ENCODE measurements at regions not wholly inside any gene's neighbourhood (a gene's known extent, or its start where the extent isn't known, plus 50 kb on each side); places are given as distances from the start of the nearest gene placed in this dataset.
"Not testable (repeated sequence)": the region's sequence is repeated elsewhere in the genome, so short reads cannot be mapped to it uniquely, and the experiment has no call there.

DNA sequence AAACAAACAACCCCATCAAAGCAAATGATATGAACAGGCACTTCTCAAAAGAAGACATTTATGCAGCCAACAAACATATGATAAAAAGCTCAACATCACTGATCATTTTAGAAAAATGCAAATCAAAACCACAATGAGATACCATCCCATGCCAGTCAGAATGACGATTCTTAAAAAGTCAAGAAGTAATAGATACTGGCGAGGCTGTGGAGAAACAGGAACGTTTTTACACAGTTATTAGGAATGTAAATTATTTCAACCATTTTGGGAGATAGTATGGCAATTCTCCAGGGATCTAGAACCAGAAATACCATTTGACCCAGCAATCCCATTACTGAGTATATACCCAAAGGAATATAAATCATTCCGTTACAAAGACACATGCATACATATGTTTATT is 370.4 kb downstream of the HHIPL2 start:
- not testable (repeated sequence) for DNase-seq (ENCODE audit: low spot score)

DNA sequence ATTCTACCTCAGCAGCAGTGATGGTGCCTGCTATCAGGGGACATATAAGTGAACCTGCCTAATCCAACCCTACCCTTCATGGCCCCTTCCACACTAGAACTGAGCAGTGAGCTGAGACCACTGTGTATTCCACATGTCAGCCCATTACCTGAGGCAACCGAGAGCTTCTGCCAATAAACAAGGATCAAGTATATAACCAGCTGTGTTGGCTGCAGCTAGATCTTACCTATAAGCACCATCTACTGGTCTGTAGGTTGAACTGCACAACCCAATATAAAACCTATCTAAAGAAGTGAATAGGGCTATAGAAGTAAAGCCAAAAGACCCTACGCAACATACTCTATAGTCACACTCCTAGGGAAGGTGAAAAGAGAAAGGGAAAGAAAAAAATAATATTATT is 376.9 kb downstream of the HHIPL2 start:
- DNase-seq (ENCODE audit: low spot score) = peak; percentile 62

DNA sequence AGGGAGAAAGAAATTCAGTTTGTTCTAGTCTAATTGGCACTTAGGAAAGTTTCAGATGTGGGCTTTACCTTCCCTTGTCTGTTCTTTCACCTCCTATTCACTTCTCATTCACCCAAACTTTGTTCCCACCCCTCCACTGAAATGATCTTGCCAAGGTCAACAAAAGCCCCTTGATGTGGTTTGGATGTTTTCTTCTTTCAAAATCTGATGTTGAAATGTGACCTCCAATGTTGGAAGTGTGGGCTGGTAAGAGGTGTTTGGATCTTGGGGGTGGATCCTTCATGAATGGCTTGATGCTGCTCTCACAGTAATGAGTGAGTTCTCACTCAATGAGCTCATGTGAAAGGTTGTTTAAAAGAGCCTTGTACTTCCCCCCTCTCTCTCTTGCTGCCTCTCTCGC is 379.3 kb downstream of the HHIPL2 start:
- DNase-seq (ENCODE audit: low spot score) = no peak

DNA sequence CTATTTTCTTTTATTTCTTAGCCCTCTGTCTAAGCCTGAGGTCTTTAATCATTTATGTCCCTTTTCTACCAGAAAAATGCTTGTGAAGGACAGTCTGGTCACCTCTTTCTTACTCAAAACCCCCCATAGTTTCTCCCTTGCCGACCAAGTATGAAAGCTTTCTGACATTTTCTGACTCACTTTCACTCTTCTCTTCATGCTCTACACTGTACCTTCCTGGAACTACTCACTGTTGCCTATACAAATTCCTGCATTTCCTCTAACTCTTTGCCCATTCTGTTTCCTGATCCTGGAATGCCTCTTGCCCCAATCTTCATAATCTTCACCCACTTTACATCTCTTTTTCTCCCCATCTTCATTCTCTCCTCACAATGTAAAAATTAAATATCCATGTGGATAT is 380.0 kb downstream of the HHIPL2 start:
- DNase-seq (ENCODE audit: low spot score) = no peak

DNA sequence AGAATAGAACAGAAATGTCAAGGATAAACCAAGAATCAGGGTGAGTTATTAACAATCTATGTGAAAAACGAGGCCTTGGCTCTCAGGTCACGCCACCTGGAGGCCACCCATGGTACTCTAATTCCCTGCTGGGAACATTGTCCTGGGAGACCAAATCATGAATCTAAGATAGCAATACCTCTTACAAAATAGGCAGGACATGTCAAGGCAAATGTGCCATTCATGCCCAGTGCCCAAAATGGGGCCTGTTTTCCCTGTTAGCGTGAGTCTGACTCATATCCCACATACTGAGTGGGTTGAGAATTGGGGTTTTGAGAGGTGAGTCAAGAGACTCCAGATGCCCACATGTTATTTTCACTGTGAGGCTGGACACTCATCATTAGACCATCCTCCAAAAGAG is 380.8 kb downstream of the HHIPL2 start:
- DNase-seq (ENCODE audit: low spot score) = peak; percentile 44

DNA sequence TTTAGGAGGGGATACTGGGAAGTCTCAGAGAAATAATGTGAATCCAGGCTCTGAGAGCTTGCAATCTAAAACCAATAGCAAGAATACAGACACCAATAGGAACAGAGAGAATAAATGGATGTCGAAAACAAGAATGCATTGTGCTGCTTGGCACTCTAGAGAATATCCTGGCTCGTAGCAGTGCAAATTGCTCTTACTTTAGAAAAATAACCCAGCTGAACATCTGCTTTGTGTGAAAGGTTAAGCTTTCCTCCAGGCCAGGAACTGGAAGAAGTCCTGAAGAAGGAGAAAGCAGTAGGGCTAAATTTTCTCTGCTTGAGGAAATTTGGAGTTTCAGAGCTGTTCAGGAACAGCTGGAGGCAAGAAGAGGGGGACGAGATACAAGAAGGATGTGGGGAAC is 382.3 kb downstream of the HHIPL2 start:
- no peak for DNase-seq (ENCODE audit: low spot score)

DNA sequence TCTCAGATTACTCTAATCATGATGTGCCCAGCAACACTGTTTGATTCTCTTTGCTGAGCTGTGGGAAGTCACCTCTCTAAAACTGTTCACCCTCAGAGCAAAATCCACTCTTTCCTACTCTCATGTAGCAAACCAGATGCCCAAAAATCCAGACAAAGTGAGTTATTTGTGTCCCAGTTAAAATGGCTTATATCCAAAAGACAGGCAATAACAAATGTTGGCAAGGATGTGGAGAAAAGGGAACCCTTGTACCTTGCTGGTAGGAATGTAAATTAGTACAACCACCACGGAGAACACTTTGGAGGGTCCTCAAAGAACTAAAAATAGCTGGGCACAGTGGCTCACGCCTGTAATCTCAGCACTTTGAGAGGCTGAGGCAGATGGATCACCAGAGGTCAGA is 384.0 kb downstream of the HHIPL2 start:
- DNase-seq (ENCODE audit: low spot score) = no peak

DNA sequence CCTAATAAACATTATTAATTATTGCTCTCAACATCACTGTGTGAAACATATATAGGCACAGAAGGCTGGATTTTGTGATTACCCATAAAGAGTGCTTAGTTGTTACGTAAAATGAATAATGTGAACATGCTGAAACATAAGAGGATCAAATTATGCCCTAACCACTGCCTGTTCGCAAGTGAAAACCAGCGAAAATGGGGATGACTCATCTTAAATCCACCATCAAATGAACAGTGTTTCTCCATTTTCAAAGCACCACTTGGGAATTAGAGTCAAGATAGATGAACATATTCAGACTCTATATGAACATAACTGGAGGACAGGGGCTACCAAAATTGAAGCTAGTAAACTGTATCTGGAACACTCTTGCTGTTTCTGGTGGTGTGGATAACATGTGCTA is 386.2 kb downstream of the HHIPL2 start:
- DNase-seq (ENCODE audit: low spot score) = no peak

DNA sequence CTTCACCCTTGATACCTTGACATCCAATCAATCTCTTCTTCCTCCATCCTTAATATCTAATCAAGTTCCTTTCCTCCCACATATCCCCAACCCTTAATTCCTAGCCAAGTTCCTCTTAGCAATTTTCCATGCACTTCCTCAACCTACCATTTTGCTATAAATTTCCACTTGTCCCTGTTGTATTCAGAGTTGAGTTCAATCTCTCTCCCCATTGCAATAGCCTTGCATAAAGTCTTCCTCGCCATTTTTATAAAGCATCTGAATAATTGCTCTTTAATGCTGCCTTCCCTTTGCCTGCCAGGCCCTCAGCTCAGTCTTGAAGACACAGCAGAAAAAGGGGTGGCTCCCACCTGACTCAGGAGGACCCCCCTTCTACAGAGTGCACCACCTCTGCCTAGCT is 390.3 kb downstream of the HHIPL2 start:
- DNase-seq (ENCODE audit: low spot score) = no peak

DNA sequence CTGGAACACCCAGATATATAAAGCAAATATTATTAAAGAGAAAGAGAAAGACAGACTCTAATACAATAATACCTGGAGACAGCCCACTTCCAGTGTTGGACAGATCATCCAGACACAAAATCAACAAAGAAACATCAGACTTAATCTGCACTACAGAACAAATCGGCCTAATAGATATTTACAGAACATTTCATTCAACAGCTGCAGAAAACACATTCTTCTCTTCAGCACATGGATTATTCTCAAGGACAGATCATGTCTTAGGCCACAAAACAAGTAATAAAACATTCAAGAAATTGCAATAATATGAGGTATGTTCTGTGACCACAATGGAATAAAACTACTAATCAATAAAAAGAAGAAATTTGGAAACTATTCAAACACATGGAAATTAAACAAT is 398.3 kb upstream of the DUSP10 start:
- DNase-seq (ENCODE audit: low spot score) = no peak

DNA sequence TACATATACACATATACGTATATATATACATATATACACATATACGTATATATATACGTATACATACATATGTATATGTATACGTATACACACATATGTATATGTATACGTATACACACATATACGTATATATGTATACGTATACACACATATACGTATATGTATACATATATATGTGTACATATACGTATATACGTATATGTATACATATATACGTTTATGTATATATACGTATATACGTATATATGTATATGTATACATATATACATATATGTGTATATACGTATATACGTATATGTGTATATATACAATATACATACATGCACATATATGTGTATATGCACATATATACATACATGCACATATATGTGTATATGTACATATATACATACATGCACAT is 396.2 kb upstream of the DUSP10 start:
- DNase-seq (ENCODE audit: low spot score) = no peak

DNA sequence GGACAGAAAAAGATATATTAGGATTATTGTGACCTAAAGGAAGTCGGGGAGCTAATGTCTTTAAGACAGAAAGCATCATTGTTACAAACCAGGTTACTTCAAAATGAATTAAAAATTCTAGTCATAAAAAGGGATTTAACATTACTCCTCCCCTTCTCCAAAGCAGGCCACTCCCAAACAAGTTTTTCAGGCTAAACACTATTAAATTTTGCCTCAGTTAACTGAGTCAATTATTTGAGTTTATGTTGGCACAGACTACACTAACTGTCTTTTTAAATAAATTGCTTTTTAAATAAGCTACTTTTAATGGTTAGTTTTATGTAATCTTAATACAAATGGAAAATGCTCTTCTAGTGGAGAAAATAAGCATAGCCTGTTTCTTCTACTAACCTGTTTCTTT is 395.0 kb upstream of the DUSP10 start:
- DNase-seq (ENCODE audit: low spot score) = no peak

DNA sequence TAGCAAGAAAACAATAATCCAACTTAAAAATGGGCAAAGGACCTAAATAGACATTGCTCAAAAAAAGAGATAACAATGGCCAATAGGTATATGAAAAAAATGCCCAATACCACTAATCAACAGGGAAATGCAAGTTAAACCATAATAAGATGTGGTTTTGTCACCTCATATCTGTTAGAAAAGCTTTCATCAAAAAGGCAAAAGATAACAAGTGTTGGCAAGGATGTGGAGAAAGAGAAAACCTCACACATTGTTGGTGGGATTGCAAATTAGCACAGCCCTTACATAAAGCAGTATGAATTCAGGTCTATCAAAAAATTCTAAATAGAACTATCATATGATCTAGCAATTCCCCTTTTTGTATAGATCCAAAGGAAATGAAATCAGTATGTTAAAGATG is 387.2 kb upstream of the DUSP10 start:
- DNase-seq (ENCODE audit: low spot score) = no peak

DNA sequence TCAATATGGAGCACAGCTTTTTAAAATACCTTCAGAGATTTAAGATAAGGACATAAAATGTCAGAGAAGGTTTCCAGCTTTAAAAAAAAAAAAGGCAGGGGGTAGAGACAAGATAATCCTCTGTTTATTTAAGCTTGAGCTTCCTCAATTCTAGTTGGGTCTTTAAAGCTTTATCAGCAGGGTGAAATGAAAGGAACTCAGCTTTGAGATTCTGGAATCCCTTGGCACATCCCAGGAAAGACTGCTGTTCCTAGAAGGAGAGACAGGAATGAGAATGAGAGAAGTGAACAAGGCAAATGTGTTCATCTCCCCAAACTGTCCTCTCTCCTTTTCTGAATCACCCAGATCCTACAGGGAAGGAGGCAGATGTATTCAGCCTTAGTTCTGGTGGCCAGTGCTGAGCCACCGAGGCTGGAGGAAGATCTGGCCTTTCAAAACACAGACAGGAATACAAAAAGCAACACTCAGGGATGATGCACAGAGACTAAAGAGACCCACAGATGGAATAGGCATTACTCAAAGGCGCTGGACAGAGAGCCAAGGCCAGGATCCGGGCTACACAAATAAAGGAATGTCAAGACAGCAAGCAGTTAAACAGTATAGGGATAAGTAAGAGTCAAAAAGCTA is 385.8 kb upstream of the DUSP10 start:
- no peak for DNase-seq (ENCODE audit: low spot score)

DNA sequence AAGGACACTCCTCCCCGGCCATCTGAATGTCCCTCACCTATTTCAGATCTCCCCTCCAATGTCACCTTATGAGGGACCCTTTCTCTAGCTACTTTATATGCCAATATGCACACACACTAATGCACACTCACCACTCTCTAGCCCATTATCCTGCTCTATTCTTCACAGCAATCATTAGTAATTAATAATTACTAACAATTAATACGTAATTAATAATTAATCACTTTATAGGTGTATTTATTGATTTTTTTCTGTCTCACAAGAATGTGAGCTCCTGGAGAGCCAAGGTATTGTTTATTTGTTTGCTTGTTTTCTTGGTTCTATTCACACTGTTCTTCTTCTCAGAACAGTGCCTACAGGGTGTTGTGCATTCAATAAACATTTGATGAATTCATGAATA is 385.2 kb upstream of the DUSP10 start:
- no peak for DNase-seq (ENCODE audit: low spot score)

DNA sequence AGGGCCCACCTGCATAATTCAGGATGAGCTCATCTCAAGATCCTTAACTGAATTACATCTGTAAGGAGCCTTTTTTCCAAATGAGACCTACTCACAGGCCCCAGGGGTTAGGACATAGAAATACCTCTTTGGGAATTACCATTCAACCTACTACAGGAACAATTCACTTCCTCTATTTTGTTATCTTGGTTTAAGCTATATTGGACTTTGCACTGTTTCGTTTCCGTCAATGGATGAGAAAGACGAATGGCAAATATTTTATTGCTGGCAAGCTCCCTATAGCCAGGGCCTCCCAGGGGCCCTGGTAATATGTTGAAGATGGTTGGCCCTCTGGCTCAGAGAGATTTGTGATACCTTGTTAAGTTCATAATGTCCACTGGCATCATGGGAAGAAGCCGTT is 384.2 kb upstream of the DUSP10 start:
- DNase-seq (ENCODE audit: low spot score) = no peak

DNA sequence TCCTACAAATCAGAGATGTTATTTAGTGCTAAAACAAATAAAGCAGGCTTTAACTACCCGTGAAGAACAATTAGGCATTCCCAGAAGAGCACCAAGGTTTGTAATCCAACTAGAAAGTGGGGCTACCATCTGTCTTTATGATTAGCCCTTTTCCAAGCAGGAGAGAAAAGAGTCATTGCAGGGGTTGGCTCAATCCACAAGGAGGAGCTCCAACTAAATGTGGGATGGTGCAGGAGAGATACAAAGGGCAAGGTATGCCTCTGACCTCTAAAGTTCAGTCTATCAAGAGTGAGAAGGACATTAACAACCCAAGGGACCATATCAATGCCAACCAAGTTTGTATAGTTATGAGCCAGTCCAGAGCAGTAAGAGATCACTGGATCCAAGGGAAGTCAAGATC is 382.7 kb upstream of the DUSP10 start:
- no peak for DNase-seq (ENCODE audit: low spot score)

DNA sequence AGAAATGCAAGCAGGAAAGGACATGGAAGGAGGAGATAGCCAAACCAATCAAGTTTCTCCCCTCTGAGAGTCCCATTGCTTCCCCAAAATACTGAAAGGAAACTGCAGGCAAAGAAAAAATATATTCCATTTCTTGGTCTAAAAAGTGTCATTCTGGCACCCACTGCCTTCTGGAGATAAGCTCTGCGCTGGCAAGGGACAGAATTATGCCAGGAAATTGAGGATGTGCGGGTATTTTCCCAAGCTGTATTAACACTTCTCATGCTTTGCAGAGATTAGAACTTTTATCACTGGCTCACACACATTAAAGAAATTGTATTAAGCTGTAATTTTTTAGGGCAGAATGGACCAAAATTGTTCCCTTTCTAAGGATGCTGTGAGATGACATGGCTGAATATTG is 381.2 kb upstream of the DUSP10 start:
- DNase-seq (ENCODE audit: low spot score) = no peak

DNA sequence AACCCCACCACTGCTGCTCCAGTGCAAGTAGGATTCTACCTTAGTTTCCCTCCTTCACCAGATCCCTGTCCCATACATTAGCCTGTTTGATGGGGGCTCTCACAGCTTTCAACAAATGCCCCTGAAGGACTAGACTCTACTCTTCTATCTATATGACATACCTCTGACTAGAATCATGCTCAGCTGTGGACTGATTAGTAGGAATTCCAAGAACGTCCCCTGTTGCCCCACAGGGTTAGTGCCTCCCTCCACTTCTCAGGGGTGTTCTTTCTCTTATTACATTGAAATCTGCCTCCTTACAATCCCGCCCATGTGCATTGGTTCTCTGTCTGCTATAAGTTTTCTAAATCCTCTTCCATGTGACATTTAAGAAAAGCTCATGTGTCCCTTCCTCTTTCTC is 375.9 kb upstream of the DUSP10 start:
- no peak for DNase-seq (ENCODE audit: low spot score)

DNA sequence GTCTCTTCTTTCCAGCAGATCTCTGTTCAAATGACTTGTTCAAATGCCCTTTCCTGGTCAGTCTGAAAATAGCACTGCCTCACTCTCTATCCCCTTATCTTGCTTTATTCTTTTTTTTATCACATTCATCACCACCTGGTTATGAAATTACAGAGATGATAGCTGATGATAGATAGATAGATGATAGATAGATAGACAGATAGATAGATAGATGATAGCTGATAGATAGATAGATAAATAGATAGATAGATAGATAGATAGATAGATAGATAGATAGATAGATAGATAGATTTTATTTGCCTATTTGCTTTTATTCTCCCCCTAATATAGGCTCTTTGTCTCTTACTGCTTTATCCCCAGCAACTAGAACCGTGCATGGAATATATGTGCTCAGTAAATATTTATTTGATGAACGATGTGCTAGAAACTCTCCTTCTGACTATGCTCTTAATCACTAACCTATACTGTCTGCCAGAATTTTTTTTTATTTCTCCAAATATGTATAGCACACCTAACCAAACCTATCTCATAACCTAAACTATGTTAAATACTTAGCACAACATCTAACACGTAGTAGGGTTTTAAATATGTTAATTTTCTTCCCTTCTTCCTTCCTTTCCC is 372.8 kb upstream of the DUSP10 start:
- no peak for DNase-seq (ENCODE audit: low spot score)

DNA sequence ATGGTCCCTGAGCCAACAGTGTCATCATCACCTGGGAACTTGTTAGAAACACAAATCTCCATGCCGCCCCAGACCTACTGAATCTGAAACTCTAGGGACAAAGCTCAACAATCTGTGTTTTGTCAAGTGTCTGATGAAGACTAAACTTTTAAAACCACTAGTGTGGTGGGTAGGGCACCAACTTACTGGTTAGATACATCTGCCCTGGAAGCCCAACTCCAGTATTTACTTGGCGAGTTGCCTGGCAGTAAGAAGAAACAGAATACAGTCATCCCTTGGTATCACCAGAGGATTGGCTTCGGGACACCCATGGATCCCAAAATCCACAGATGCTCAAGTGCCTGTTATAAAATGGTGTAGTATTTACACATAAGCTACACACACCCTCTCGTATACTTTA is 367.9 kb upstream of the DUSP10 start:
- DNase-seq (ENCODE audit: low spot score) = no peak

DNA sequence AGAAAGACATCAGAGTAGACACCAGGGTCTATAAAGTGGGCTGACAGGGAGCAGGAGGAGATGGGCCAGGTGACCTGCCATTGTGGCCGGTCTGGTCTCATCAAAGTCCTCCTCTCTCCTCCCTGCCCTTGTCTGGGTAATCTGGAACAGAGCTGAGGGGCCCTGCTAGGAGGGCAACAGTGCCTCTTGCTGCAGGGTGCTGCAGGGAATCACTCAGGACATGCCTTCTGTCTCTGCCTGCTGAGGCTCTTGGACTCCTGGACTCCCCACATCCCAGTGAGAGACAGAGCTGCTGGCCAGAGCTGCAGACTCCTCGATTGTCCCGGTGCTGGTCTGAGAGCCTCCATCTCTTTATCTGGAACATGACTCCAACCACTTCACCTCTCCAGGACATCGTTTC is 366.1 kb upstream of the DUSP10 start:
- no peak for DNase-seq (ENCODE audit: low spot score)

DNA sequence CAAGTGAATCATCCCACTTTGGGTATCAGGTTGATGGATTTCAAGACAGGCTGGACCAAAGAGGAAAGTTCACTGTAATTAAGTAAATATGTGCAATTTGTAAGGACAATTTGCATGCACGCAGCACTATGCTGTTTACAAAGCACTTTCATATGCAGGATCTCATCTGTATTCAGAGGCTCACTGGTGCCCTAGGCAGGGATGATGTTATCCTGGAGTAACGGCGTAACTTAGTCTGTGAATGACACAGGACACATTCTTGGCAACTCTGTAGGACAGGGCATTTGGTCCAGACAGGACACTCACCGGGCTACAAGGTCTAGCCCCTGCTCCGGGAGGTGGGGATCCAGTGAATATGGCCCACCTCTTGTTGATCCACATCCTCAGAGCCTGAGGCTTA is 365.4 kb upstream of the DUSP10 start:
- DNase-seq (ENCODE audit: low spot score) = no peak

DNA sequence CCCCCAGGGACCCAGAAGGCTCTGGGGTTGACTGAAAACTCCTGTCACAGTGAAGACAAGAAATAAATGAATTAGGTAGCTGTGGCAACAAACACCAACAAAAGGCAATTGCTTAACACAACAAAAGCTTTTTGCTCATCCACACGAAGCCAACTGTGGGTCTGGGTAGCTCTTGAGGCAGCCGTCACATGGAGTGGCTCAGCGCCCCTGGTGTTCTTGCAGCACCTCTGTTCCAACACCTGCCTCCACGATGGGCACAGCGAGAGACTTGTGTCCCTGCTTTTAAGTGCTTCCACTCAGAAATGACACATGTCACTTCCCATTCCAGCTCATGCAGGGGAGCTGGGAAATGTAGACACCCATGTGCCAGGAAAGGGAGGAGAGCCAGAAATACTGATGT is 364.5 kb upstream of the DUSP10 start:
- no peak for DNase-seq (ENCODE audit: low spot score)

All from H4 (cell line).